Neural cell (in vitro differentiated cells): ENCODE measurements at regions not wholly inside any gene's neighbourhood (a gene's known extent, or its start where the extent isn't known, plus 50 kb on each side); places are given as distances from the start of the nearest gene placed in this dataset.

Experiments used
- H2AFZ ChIP-seq: fragments of 200-600, 300-800 bp; sonication (generic), shearing (Covaris generic); 2 replicates; pipeline ENCODE4 v1.6.0; 2014; ENCODE audit warnings: low read depth, mild to moderate bottlenecking, antibody characterized with exemption, low read length, moderate library complexity
- H3F3A ChIP-seq: fragments of 200-600 bp; shearing (Covaris generic); 2 replicates; pipeline ENCODE4 v1.6.1; 2016; ENCODE audit warnings: mild to moderate bottlenecking, moderate library complexity, mixed read lengths, antibody characterized with exemption, low read length; ENCODE audit not compliant: insufficient read depth, poor library complexity, severe bottlenecking
- H3K27ac ChIP-seq: fragments of 200-600, 300-800 bp; sonication (generic), shearing (Covaris generic); 2 replicates; pipeline ENCODE4 v1.5.1; 2014; ENCODE audit warnings: mild to moderate bottlenecking, low read length, moderate library complexity
- H3K27me3 ChIP-seq: fragments of 300-800, 200-600 bp; sonication (generic), shearing (Covaris generic); 2 replicates; pipeline ENCODE4 v1.6.0; 2014; ENCODE audit warnings: mild to moderate bottlenecking, low read depth, low read length, moderate library complexity; ENCODE audit not compliant: insufficient read depth
- H3K36me3 ChIP-seq: fragments of 300-800, 200-600 bp; sonication (generic), shearing (Covaris generic); 2 replicates; pipeline ENCODE4 v1.5.1; 2014; ENCODE audit warnings: mild to moderate bottlenecking, antibody characterized with exemption, low read length, moderate library complexity; ENCODE audit not compliant: insufficient read depth
- H3K4me2 ChIP-seq: fragments of 300-800, 200-600 bp; sonication (generic), shearing (Covaris generic); 2 replicates; pipeline ENCODE4 v1.6.0; 2014; ENCODE audit warnings: mild to moderate bottlenecking, low read length
- H3K4me3 ChIP-seq: fragments of 300-800, 200-600 bp; sonication (generic), shearing (Covaris generic); 2 replicates; pipeline ENCODE4 v1.5.1; 2014; ENCODE audit warnings: mild to moderate bottlenecking, low read length, moderate library complexity
- H3K79me2 ChIP-seq: fragments of 200-600 bp; shearing (Covaris generic); replicated peaks from 2 replicates; pipeline ENCODE4 v1.6.0; 2014; ENCODE audit warnings: mild to moderate bottlenecking, low read length, moderate library complexity; ENCODE audit not compliant: insufficient read depth
- H3K9ac ChIP-seq: fragments of 300-800, 200-600 bp; sonication (generic), shearing (Covaris generic); 2 replicates; pipeline ENCODE4 v1.6.1; 2016; ENCODE audit warnings: mild to moderate bottlenecking, low read length, mixed read lengths
- H3K9me2 ChIP-seq: fragments of 200-600 bp; shearing (Covaris generic); 2 replicates; pipeline ENCODE4 v1.6.1; 2016; ENCODE audit warnings: mild to moderate bottlenecking, low read length, mixed read lengths; ENCODE audit not compliant: insufficient read depth
- H3K9me3 ChIP-seq: fragments of 200-600, 300-800 bp; sonication (generic), shearing (Covaris generic); 2 replicates; pipeline ENCODE4 v1.6.1; 2016; ENCODE audit warnings: mild to moderate bottlenecking, mixed run types, low read length, moderate library complexity, mixed read lengths
- H4K20me1 ChIP-seq: fragments of 200-600 bp; shearing (Covaris generic); 2 replicates; pipeline ENCODE4 v1.6.1; 2016; ENCODE audit warnings: mild to moderate bottlenecking, mixed run types; ENCODE audit not compliant: insufficient read depth
- EP300 ChIP-seq: fragments of 450-650 bp; conservative IDR thresholded peaks from 2 replicates; pipeline ENCODE4 v1.6.1; 2014; ENCODE audit warnings: antibody characterized with exemption, mild to moderate bottlenecking, moderate library complexity; ENCODE audit not compliant: poor library complexity, severe bottlenecking
- EZH2 ChIP-seq: fragments of 200-600, 300-800 bp; shearing (Covaris generic), sonication (generic); IDR thresholded peaks from 2 replicates; pipeline ENCODE4 v1.6.1; 2014; ENCODE audit warnings: antibody characterized with exemption, low read length, borderline replicate concordance, mild to moderate bottlenecking; ENCODE audit not compliant: insufficient read depth, poor library complexity, severe bottlenecking
- MXI1 ChIP-seq: fragments of 450-650 bp; conservative IDR thresholded peaks from 2 replicates; pipeline ENCODE4 v1.6.1; 2014; ENCODE audit warnings: antibody characterized with exemption, mild to moderate bottlenecking; ENCODE audit not compliant: poor library complexity, severe bottlenecking
- POLR2AphosphoS5 ChIP-seq: IDR thresholded peaks from 2 replicates; pipeline ENCODE4 v1.6.1; 2012
- RAD21 ChIP-seq: fragments of 450-650 bp; conservative IDR thresholded peaks from 2 replicates; pipeline ENCODE4 v1.6.1; 2014; ENCODE audit warnings: antibody characterized with exemption, mild to moderate bottlenecking, moderate library complexity
- REST ChIP-seq: IDR thresholded peaks from 2 replicates; pipeline ENCODE4 v1.6.1; 2012; ENCODE audit warnings: borderline replicate concordance
- SMC3 ChIP-seq: fragments of 450-650 bp; conservative IDR thresholded peaks from 2 replicates; pipeline ENCODE4 v1.6.1; 2014; ENCODE audit warnings: antibody characterized with exemption, mild to moderate bottlenecking, moderate library complexity; ENCODE audit not compliant: poor library complexity
- TAF1 ChIP-seq: IDR thresholded peaks from 2 replicates; pipeline ENCODE4 v1.6.1; 2012; ENCODE audit warnings: low read depth
- TF ChIP-seq, protein P1 (sequence below): fragments of 450-650 bp; IDR thresholded peaks from 2 replicates; pipeline ENCODE4 v1.5.1; 2014; ENCODE audit warnings: antibody characterized with exemption, mild to moderate bottlenecking, moderate library complexity; ENCODE audit not compliant: poor library complexity, severe bottlenecking

DNA sequence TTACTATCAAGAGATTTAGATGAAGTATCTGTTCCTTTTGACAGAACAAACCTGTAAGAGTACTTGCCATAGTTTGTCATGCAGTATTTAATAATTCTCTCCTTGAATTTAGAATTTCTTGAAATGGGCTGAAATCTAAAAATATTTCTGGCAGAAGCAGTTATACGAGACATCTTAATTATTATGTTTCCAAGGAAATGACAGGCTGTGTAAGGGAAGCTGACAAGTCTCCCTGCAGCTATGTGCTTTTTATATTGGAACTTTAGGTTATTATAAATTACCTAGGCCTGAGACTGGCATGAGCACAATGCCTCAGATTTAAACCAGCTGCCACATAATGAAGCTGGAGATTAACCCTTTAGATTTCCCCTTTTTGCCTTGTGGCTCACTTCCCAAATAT, 365.0 kb upstream of the EPHA6 start:
- Histone ChIP-seq H3K4me3 (peak overlapping the region; percentile 35), H3K79me2 (no peaks in the 10 kb centered on the region), H3K36me3 (no peaks in the 10 kb centered on the region), H3K9ac (no peak overlapping the region), H3K9me3 (no peaks in the 10 kb centered on the region), H3K27me3 (no peaks in the 10 kb centered on the region), H3F3A (peaks cover 6% of the 10 kb centered on the region), H2AFZ (no peak overlapping the region), H4K20me1 (no peaks in the 10 kb centered on the region), H3K4me2 (peak overlapping the region; percentile 56), H3K27ac (peak overlapping the region; percentile 49), H3K9me2 (no peaks in the 10 kb centered on the region)
- TF ChIP-seq REST (peak; percentile 51), SMC3 (no peak), MXI1 (no peak), EP300 (peak; percentile 90), POLR2AphosphoS5 (peak; percentile 60), TAF1 (no peak), RAD21 (no peak), EZH2 (no peak)
- TF ChIP-seq, protein P1, sequence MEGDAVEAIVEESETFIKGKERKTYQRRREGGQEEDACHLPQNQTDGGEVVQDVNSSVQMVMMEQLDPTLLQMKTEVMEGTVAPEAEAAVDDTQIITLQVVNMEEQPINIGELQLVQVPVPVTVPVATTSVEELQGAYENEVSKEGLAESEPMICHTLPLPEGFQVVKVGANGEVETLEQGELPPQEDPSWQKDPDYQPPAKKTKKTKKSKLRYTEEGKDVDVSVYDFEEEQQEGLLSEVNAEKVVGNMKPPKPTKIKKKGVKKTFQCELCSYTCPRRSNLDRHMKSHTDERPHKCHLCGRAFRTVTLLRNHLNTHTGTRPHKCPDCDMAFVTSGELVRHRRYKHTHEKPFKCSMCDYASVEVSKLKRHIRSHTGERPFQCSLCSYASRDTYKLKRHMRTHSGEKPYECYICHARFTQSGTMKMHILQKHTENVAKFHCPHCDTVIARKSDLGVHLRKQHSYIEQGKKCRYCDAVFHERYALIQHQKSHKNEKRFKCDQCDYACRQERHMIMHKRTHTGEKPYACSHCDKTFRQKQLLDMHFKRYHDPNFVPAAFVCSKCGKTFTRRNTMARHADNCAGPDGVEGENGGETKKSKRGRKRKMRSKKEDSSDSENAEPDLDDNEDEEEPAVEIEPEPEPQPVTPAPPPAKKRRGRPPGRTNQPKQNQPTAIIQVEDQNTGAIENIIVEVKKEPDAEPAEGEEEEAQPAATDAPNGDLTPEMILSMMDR = no peak

DNA sequence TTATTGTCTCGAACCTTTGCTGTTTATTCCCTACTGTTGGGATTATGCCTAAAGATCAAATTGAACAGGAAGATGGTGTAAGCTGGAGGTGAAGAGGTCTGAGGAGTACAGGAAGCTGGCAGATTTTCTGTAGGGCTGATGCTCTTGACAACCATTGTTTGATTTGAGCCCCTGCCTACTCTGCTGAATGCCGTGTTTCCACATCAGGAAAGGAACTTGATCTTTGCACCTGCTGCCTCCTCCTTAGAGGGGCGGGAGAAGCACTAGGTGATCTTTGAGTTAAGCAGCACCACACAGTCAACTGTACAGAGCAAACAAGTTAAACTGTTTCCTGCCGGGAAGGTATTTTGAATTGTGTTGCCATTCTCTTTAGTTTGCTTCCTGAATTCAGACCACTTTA, 364.6 kb upstream of the EPHA6 start:
- Histone ChIP-seq H3F3A (peaks cover 6% of the 10 kb centered on the region), H3K9me3 (no peaks in the 10 kb centered on the region), H2AFZ (no peak overlapping the region), H3K4me2 (peak overlapping the region; percentile 56), H3K27me3 (no peaks in the 10 kb centered on the region), H3K79me2 (no peaks in the 10 kb centered on the region), H3K9me2 (no peaks in the 10 kb centered on the region), H3K27ac (peak overlapping the region; percentile 49), H3K9ac (no peak overlapping the region), H3K4me3 (peak overlapping the region; percentile 35), H4K20me1 (no peaks in the 10 kb centered on the region), H3K36me3 (no peaks in the 10 kb centered on the region)
- TF ChIP-seq POLR2AphosphoS5 (no peak), SMC3 (no peak), EZH2 (no peak), MXI1 (no peak), REST (no peak), RAD21 (no peak), EP300 (no peak), TAF1 (no peak)
- TF ChIP-seq, protein P1 = no peak
